Neural cell (in vitro differentiated cells): ENCODE measurements at regions not wholly inside any gene's neighbourhood (a gene's known extent, or its start where the extent isn't known, plus 50 kb on each side); places are given as distances from the start of the nearest gene placed in this dataset.

ENCODE experiments used
- H2AFZ ChIP-seq: fragments of 200-600, 300-800 bp; sonication (generic), shearing (Covaris generic); 2 replicates; pipeline ENCODE4 v1.6.0; 2014; ENCODE audit warnings: low read depth, mild to moderate bottlenecking, antibody characterized with exemption, low read length, moderate library complexity
- H3F3A ChIP-seq: fragments of 200-600 bp; shearing (Covaris generic); 2 replicates; pipeline ENCODE4 v1.6.1; 2016; ENCODE audit warnings: mild to moderate bottlenecking, moderate library complexity, mixed read lengths, antibody characterized with exemption, low read length; ENCODE audit not compliant: insufficient read depth, poor library complexity, severe bottlenecking
- H3K27ac ChIP-seq: fragments of 200-600, 300-800 bp; sonication (generic), shearing (Covaris generic); 2 replicates; pipeline ENCODE4 v1.5.1; 2014; ENCODE audit warnings: mild to moderate bottlenecking, low read length, moderate library complexity
- H3K27me3 ChIP-seq: fragments of 300-800, 200-600 bp; sonication (generic), shearing (Covaris generic); 2 replicates; pipeline ENCODE4 v1.6.0; 2014; ENCODE audit warnings: mild to moderate bottlenecking, low read depth, low read length, moderate library complexity; ENCODE audit not compliant: insufficient read depth
- H3K36me3 ChIP-seq: fragments of 300-800, 200-600 bp; sonication (generic), shearing (Covaris generic); 2 replicates; pipeline ENCODE4 v1.5.1; 2014; ENCODE audit warnings: mild to moderate bottlenecking, antibody characterized with exemption, low read length, moderate library complexity; ENCODE audit not compliant: insufficient read depth
- H3K4me2 ChIP-seq: fragments of 300-800, 200-600 bp; sonication (generic), shearing (Covaris generic); 2 replicates; pipeline ENCODE4 v1.6.0; 2014; ENCODE audit warnings: mild to moderate bottlenecking, low read length
- H3K4me3 ChIP-seq: fragments of 300-800, 200-600 bp; sonication (generic), shearing (Covaris generic); 2 replicates; pipeline ENCODE4 v1.5.1; 2014; ENCODE audit warnings: mild to moderate bottlenecking, low read length, moderate library complexity
- H3K79me2 ChIP-seq: fragments of 200-600 bp; shearing (Covaris generic); replicated peaks from 2 replicates; pipeline ENCODE4 v1.6.0; 2014; ENCODE audit warnings: mild to moderate bottlenecking, low read length, moderate library complexity; ENCODE audit not compliant: insufficient read depth
- H3K9ac ChIP-seq: fragments of 300-800, 200-600 bp; sonication (generic), shearing (Covaris generic); 2 replicates; pipeline ENCODE4 v1.6.1; 2016; ENCODE audit warnings: mild to moderate bottlenecking, low read length, mixed read lengths
- H3K9me2 ChIP-seq: fragments of 200-600 bp; shearing (Covaris generic); 2 replicates; pipeline ENCODE4 v1.6.1; 2016; ENCODE audit warnings: mild to moderate bottlenecking, low read length, mixed read lengths; ENCODE audit not compliant: insufficient read depth
- H3K9me3 ChIP-seq: fragments of 200-600, 300-800 bp; sonication (generic), shearing (Covaris generic); 2 replicates; pipeline ENCODE4 v1.6.1; 2016; ENCODE audit warnings: mild to moderate bottlenecking, mixed run types, low read length, moderate library complexity, mixed read lengths
- H4K20me1 ChIP-seq: fragments of 200-600 bp; shearing (Covaris generic); 2 replicates; pipeline ENCODE4 v1.6.1; 2016; ENCODE audit warnings: mild to moderate bottlenecking, mixed run types; ENCODE audit not compliant: insufficient read depth
- CTCF ChIP-seq: fragments of 450-650 bp; IDR thresholded peaks from 2 replicates; pipeline ENCODE4 v1.5.1; 2014; ENCODE audit warnings: antibody characterized with exemption, mild to moderate bottlenecking, moderate library complexity; ENCODE audit not compliant: poor library complexity, severe bottlenecking
- EP300 ChIP-seq: fragments of 450-650 bp; conservative IDR thresholded peaks from 2 replicates; pipeline ENCODE4 v1.6.1; 2014; ENCODE audit warnings: antibody characterized with exemption, mild to moderate bottlenecking, moderate library complexity; ENCODE audit not compliant: poor library complexity, severe bottlenecking
- EZH2 ChIP-seq: fragments of 200-600, 300-800 bp; shearing (Covaris generic), sonication (generic); IDR thresholded peaks from 2 replicates; pipeline ENCODE4 v1.6.1; 2014; ENCODE audit warnings: antibody characterized with exemption, low read length, borderline replicate concordance, mild to moderate bottlenecking; ENCODE audit not compliant: insufficient read depth, poor library complexity, severe bottlenecking
- MXI1 ChIP-seq: fragments of 450-650 bp; conservative IDR thresholded peaks from 2 replicates; pipeline ENCODE4 v1.6.1; 2014; ENCODE audit warnings: antibody characterized with exemption, mild to moderate bottlenecking; ENCODE audit not compliant: poor library complexity, severe bottlenecking
- POLR2AphosphoS5 ChIP-seq: IDR thresholded peaks from 2 replicates; pipeline ENCODE4 v1.6.1; 2012
- RAD21 ChIP-seq: fragments of 450-650 bp; conservative IDR thresholded peaks from 2 replicates; pipeline ENCODE4 v1.6.1; 2014; ENCODE audit warnings: antibody characterized with exemption, mild to moderate bottlenecking, moderate library complexity
- REST ChIP-seq: IDR thresholded peaks from 2 replicates; pipeline ENCODE4 v1.6.1; 2012; ENCODE audit warnings: borderline replicate concordance
- SMC3 ChIP-seq: fragments of 450-650 bp; conservative IDR thresholded peaks from 2 replicates; pipeline ENCODE4 v1.6.1; 2014; ENCODE audit warnings: antibody characterized with exemption, mild to moderate bottlenecking, moderate library complexity; ENCODE audit not compliant: poor library complexity
- TAF1 ChIP-seq: IDR thresholded peaks from 2 replicates; pipeline ENCODE4 v1.6.1; 2012; ENCODE audit warnings: low read depth

DNA sequence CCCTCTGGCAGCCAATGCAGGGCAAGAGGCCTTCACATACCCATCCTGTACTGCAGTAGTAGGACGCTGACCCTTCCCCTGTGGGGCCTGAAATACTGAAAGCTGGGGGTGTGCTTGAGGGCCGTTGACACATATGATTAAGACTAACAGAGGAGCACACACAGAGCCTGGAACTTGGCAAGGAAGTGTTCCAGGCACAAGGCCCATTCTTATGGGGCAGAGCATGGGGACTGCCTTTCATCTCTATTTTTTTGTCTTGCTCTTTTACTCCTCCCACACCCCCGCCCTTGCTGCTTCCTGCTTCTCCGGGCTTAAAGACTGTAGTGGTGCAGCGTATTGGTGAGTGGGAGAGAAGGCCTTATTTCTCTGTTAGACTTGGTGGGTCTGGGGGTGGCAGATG lies 137.4 kb downstream of the BACH1 start:
- Histone ChIP-seq H2AFZ (no peak overlapping the region), H3K9me2 (no peaks in the 10 kb centered on the region), H4K20me1 (no peaks in the 10 kb centered on the region), H3K27me3 (no peaks in the 10 kb centered on the region), H3K4me2 (no peak overlapping the region), H3F3A (no peaks in the 10 kb centered on the region), H3K4me3 (no peak overlapping the region), H3K9ac (no peak overlapping the region), H3K36me3 (no peaks in the 10 kb centered on the region), H3K27ac (no peak overlapping the region), H3K79me2 (no peaks in the 10 kb centered on the region), H3K9me3 (no peaks in the 10 kb centered on the region)
- TF ChIP-seq EZH2, result no peak
- TF ChIP-seq REST, result no peak
- no peak for TF ChIP-seq TAF1
- no peak for TF ChIP-seq CTCF
- TF ChIP-seq RAD21, result no peak
- no peak for TF ChIP-seq POLR2AphosphoS5
- TF ChIP-seq MXI1, result no peak
- no peak for TF ChIP-seq EP300
- TF ChIP-seq SMC3, result no peak

DNA sequence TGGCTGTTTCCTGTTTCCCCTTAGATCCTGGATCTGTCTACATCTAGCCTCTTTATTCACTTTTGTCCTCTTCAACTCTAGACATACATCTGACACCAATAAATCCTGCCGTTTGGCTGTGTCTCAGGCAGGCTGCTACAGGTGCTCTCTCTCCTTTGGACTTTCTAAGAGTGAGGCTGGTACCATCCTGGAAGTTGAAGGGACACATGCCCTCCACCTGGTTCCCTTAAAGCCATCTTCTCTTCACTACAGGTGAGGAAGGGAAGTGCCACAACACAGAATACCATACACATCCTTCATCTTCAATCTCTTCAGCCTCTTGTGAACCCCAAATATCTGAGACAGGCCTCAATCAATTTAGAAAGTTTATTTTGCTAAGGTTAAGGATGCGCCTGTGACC lies 137.9 kb downstream of the BACH1 start:
- H3F3A ChIP-seq, result no peaks in the 10 kb centered on the region
- H2AFZ ChIP-seq, result no peak overlapping the region
- no peaks in the 10 kb centered on the region for H3K27me3 ChIP-seq
- H3K9me3 ChIP-seq, result no peaks in the 10 kb centered on the region
- no peaks in the 10 kb centered on the region for H3K9me2 ChIP-seq
- no peak overlapping the region for H3K9ac ChIP-seq
- H3K4me2 ChIP-seq, result no peak overlapping the region
- no peak overlapping the region for H3K4me3 ChIP-seq
- H3K27ac ChIP-seq, result no peak overlapping the region
- no peaks in the 10 kb centered on the region for H3K79me2 ChIP-seq
- no peaks in the 10 kb centered on the region for H3K36me3 ChIP-seq
- no peaks in the 10 kb centered on the region for H4K20me1 ChIP-seq
- no peak for TF ChIP-seq EP300
- no peak for TF ChIP-seq CTCF
- TF ChIP-seq TAF1, result no peak
- TF ChIP-seq EZH2, result no peak
- TF ChIP-seq POLR2AphosphoS5, result no peak
- TF ChIP-seq SMC3, result no peak
- TF ChIP-seq MXI1, result no peak
- no peak for TF ChIP-seq REST
- TF ChIP-seq RAD21, result no peak
